Upper lobe of left lung (tissue), 4 donors: ENCODE measurements at regions not wholly inside any gene's neighbourhood (a gene's known extent, or its start where the extent isn't known, plus 50 kb on each side); places are given as distances from the start of the nearest gene placed in this dataset.

ENCODE experiments used
- POLR2A ChIP-seq, 4 donors: fragments of 450-650 bp; IDR thresholded peaks; one replicate each; pipeline ENCODE4 v1.5.1; 2016 to 2017; ENCODE audit warnings: antibody characterized with exemption in 4 of 4, mild to moderate bottlenecking in 2 of 4
- TF ChIP-seq, protein P1 (sequence below), 6 experiments: fragments of 450-650 bp in 4 of 6; fragments of 200-600 bp in 2 of 6; sonication (generic) in 2 of 6; IDR thresholded peaks; one replicate each; pipeline ENCODE4 v1.5.1; 2016 to 2019; ENCODE audit warnings: antibody characterized with exemption in 6 of 6

DNA sequence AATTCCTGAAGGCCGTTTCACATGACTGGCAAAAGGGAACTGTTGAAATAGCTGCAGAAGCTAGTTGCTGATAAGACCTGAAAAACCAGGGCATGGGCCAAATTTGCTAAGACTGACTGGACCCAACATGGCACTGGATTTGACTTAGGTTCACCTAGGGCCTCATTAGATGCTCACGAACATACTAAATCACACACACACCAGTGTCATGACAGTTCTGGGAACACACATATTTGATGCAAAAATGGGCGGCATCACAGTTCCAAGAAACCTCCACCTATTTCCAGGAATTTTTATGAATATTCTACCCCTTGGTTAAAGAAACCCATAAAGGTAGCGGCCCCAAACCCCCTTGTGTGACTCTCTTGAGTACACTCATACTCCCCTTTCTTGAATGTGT, 99.6 kb upstream of the OBI1 start:
- TF ChIP-seq, protein P1, sequence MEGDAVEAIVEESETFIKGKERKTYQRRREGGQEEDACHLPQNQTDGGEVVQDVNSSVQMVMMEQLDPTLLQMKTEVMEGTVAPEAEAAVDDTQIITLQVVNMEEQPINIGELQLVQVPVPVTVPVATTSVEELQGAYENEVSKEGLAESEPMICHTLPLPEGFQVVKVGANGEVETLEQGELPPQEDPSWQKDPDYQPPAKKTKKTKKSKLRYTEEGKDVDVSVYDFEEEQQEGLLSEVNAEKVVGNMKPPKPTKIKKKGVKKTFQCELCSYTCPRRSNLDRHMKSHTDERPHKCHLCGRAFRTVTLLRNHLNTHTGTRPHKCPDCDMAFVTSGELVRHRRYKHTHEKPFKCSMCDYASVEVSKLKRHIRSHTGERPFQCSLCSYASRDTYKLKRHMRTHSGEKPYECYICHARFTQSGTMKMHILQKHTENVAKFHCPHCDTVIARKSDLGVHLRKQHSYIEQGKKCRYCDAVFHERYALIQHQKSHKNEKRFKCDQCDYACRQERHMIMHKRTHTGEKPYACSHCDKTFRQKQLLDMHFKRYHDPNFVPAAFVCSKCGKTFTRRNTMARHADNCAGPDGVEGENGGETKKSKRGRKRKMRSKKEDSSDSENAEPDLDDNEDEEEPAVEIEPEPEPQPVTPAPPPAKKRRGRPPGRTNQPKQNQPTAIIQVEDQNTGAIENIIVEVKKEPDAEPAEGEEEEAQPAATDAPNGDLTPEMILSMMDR (IDR thresholded peaks at IDR 0.05): no peak
- TF ChIP-seq POLR2A (IDR thresholded peaks at IDR 0.05): no peak
